ENCODE measurements at regions not wholly inside any gene's neighbourhood (a gene's known extent, or its start where the extent isn't known, plus 50 kb on each side); places are given as distances from the start of the nearest gene placed in this dataset.

DNA sequence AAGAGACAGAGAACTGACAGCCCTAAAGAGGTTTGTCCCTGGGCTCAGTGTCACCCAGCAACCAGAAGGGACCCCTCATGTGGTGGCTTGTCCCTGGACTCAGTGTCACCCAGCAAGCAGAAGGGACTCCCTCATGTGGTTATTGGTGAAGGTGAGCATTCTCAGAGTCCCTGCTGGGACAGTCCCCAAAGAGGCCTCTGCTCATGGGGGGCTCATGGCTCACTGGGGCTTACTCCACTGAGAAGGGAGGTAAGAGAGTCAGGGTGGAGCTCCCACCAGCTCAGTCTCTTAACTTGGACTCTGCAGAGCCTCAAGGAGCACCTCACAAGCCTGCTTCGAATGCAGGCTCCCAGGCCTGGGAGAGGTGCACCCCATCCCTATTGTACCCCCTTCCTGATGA lies 145.2 kb upstream of the COPS8 start:
- Histone ChIP-seq H3K4me3 (ENCODE audit: low read depth, low read length) (no peak overlapping the region), H2AK5ac (ENCODE audit: low read length) (no peak overlapping the region), H3K27me3 (ENCODE audit: insufficient read depth, low read length) (no peaks in the 10 kb centered on the region), H4K12ac (ENCODE audit: low read depth, low read length) (no peak overlapping the region), H2BK5ac (ENCODE audit: low read depth, low read length, poor library complexity) (no peak overlapping the region), H3K27ac (ENCODE audit: low read depth, low read length) (no peak overlapping the region), H2BK12ac (ENCODE audit: low read length) (no peak overlapping the region), H3K9me3 (ENCODE audit: insufficient read depth, low read depth, low read length) (no peaks in the 10 kb centered on the region), H3K18ac (ENCODE audit: low read length) (no peak overlapping the region), H2BK120ac (ENCODE audit: insufficient read depth, low read length, poor library complexity) (no peak overlapping the region), H3K9ac (ENCODE audit: low read length) (no peak overlapping the region), H3K79me2 (ENCODE audit: control insufficient read depth, insufficient read depth, low read length, poor library complexity) (no peaks in the 10 kb centered on the region), H3K4me1 (ENCODE audit: control insufficient read depth in 1 of 2, insufficient read depth in 2 of 2, low read length in 2 of 2) (peaks cover 0 to 6% of the 10 kb centered on the region in 2 experiments), H3K4me2 (ENCODE audit: low read length) (no peak overlapping the region), H3K23ac (ENCODE audit: low read length) (no peak overlapping the region), H4K8ac (ENCODE audit: low read depth, low read length) (no peak overlapping the region), H3K79me1 (ENCODE audit: low read length) (no peaks in the 10 kb centered on the region), H4K91ac (ENCODE audit: low read depth, low read length) (no peak overlapping the region), H3K36me3 (ENCODE audit: control insufficient read depth in 1 of 2, insufficient read depth in 2 of 2, low read length in 2 of 2) (no peaks in the 10 kb centered on the region), H2AFZ (ENCODE audit: insufficient read depth, low read length, poor library complexity) (no peak overlapping the region), H3K4ac (ENCODE audit: low read depth, low read length) (no peak overlapping the region), H3K14ac (ENCODE audit: low read length) (peak overlapping the region; percentile 9)
- WGBS (ENCODE audit: extremely low coverage, insufficient coverage, insufficient read length): no CpG with 5 or more reads among the region's 1 CpG
- DNase-seq: no peak

DNA sequence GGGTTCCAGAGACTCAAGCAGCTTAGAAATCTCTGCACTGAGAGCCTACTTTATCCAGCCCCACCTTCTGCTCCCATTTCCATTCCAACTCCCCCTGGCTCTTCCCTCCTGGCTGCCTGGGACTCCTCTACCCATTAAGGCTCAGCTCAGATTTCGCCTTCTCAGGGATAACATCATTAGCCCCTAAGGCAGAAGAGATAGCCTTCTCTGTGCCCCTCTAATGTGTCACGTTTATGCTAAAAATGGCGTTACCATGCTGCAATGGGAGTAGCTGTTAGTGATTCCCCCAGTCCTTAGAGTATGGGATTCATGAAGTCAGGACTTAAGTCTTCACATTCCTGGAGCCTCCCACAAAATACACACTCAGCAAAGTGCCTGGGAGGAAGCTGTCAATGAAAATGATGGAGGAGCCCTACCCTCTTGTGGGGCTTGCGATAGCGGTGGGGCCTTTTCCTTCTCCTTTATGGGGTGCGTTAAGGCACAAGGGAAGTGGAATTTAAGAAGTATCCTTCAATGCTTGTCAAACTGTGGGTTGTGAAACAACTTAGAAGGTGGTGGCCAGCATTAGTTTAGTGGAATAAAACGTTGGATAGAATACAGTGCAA lies 144.7 kb upstream of the COPS8 start:
- no peak overlapping the region for H4K12ac ChIP-seq (ENCODE audit: low read depth, low read length)
- no peak overlapping the region for H4K91ac ChIP-seq (ENCODE audit: low read depth, low read length)
- H3K14ac ChIP-seq (ENCODE audit: low read length): no peak overlapping the region
- H3K4me1 ChIP-seq (ENCODE audit: control insufficient read depth in 1 of 2, insufficient read depth in 2 of 2, low read length in 2 of 2): peaks cover 0 to 6% of the 10 kb centered on the region in 2 experiments
- H3K4me2 ChIP-seq (ENCODE audit: low read length): no peak overlapping the region
- no peak overlapping the region for H3K4ac ChIP-seq (ENCODE audit: low read depth, low read length)
- H3K79me1 ChIP-seq (ENCODE audit: low read length): no peaks in the 10 kb centered on the region
- H2BK120ac ChIP-seq (ENCODE audit: insufficient read depth, low read length, poor library complexity): no peak overlapping the region
- H3K79me2 ChIP-seq (ENCODE audit: control insufficient read depth, insufficient read depth, low read length, poor library complexity): no peaks in the 10 kb centered on the region
- H3K18ac ChIP-seq (ENCODE audit: low read length): no peak overlapping the region
- H2AK5ac ChIP-seq (ENCODE audit: low read length): no peak overlapping the region
- H2BK12ac ChIP-seq (ENCODE audit: low read length): no peak overlapping the region
- WGBS (ENCODE audit: extremely low coverage, insufficient coverage, insufficient read length): no CpG with 5 or more reads among the region's 7 CpGs
- H3K4me3 ChIP-seq (ENCODE audit: low read depth, low read length): no peak overlapping the region
- no peak for DNase-seq
- H4K8ac ChIP-seq (ENCODE audit: low read depth, low read length): no peak overlapping the region
- no peak overlapping the region for H3K9ac ChIP-seq (ENCODE audit: low read length)
- H2AFZ ChIP-seq (ENCODE audit: insufficient read depth, low read length, poor library complexity): no peak overlapping the region
- H3K27me3 ChIP-seq (ENCODE audit: insufficient read depth, low read length): no peaks in the 10 kb centered on the region
- no peaks in the 10 kb centered on the region for H3K36me3 ChIP-seq (ENCODE audit: control insufficient read depth in 1 of 2, insufficient read depth in 2 of 2, low read length in 2 of 2)
- no peaks in the 10 kb centered on the region for H3K9me3 ChIP-seq (ENCODE audit: insufficient read depth, low read depth, low read length)
- H3K27ac ChIP-seq (ENCODE audit: low read depth, low read length): no peak overlapping the region
- no peak overlapping the region for H2BK5ac ChIP-seq (ENCODE audit: low read depth, low read length, poor library complexity)
- no peak overlapping the region for H3K23ac ChIP-seq (ENCODE audit: low read length)

GRCh38 chr2:236941551-236941950 lies 144.1 kb upstream of the COPS8 start:
- Histone ChIP-seq H3K79me2 (ENCODE audit: control insufficient read depth, insufficient read depth, low read length, poor library complexity) (no peaks in the 10 kb centered on the region), H2BK12ac (ENCODE audit: low read length) (no peak overlapping the region), H3K14ac (ENCODE audit: low read length) (no peak overlapping the region), H3K4me1 (ENCODE audit: control insufficient read depth in 1 of 2, insufficient read depth in 2 of 2, low read length in 2 of 2) (peaks cover 0 to 6% of the 10 kb centered on the region in 2 experiments), H2BK120ac (ENCODE audit: insufficient read depth, low read length, poor library complexity) (no peak overlapping the region), H4K12ac (ENCODE audit: low read depth, low read length) (no peak overlapping the region), H2BK5ac (ENCODE audit: low read depth, low read length, poor library complexity) (no peak overlapping the region), H3K27me3 (ENCODE audit: insufficient read depth, low read length) (no peaks in the 10 kb centered on the region), H4K91ac (ENCODE audit: low read depth, low read length) (no peak overlapping the region), H3K36me3 (ENCODE audit: control insufficient read depth in 1 of 2, insufficient read depth in 2 of 2, low read length in 2 of 2) (no peaks in the 10 kb centered on the region), H3K23ac (ENCODE audit: low read length) (no peak overlapping the region), H3K18ac (ENCODE audit: low read length) (no peak overlapping the region), H3K9ac (ENCODE audit: low read length) (no peak overlapping the region), H3K79me1 (ENCODE audit: low read length) (no peaks in the 10 kb centered on the region), H3K9me3 (ENCODE audit: insufficient read depth, low read depth, low read length) (no peaks in the 10 kb centered on the region), H3K27ac (ENCODE audit: low read depth, low read length) (no peak overlapping the region), H3K4me3 (ENCODE audit: low read depth, low read length) (no peak overlapping the region), H4K8ac (ENCODE audit: low read depth, low read length) (no peak overlapping the region), H3K4me2 (ENCODE audit: low read length) (no peak overlapping the region), H3K4ac (ENCODE audit: low read depth, low read length) (no peak overlapping the region), H2AK5ac (ENCODE audit: low read length) (no peak overlapping the region), H2AFZ (ENCODE audit: insufficient read depth, low read length, poor library complexity) (no peak overlapping the region)
- WGBS (ENCODE audit: extremely low coverage, insufficient coverage, insufficient read length): no CpG with 5 or more reads among the region's 4 CpGs
- DNase-seq: no peak

DNA sequence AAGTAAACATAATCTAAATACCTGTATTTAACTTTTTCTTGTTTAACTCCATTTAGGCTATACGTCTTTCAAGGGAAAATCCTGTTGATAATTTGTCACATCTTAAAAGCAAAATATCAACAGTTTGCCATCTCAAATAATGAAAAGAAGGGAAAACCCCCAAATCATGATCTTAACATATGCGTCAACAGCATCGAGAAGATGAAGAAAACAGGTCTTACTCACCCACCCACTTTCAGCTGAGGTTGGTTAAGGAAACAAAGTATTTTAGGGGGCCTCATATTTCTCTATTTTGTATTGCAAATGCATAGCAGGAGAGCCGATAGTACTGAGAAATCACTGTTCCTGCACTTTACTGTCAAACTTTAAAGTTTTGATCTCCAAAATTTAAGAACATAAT lies 143.1 kb upstream of the COPS8 start:
- Histone ChIP-seq H3K23ac (ENCODE audit: low read length) (no peak overlapping the region), H3K4ac (ENCODE audit: low read depth, low read length) (no peak overlapping the region), H3K18ac (ENCODE audit: low read length) (no peak overlapping the region), H3K27ac (ENCODE audit: low read depth, low read length) (no peak overlapping the region), H3K36me3 (ENCODE audit: control insufficient read depth in 1 of 2, insufficient read depth in 2 of 2, low read length in 2 of 2) (no peaks in the 10 kb centered on the region), H3K4me2 (ENCODE audit: low read length) (no peak overlapping the region), H3K14ac (ENCODE audit: low read length) (no peak overlapping the region), H4K12ac (ENCODE audit: low read depth, low read length) (no peak overlapping the region), H3K9me3 (ENCODE audit: insufficient read depth, low read depth, low read length) (no peaks in the 10 kb centered on the region), H2AK5ac (ENCODE audit: low read length) (no peak overlapping the region), H4K91ac (ENCODE audit: low read depth, low read length) (no peak overlapping the region), H2BK12ac (ENCODE audit: low read length) (no peak overlapping the region), H3K79me2 (ENCODE audit: control insufficient read depth, insufficient read depth, low read length, poor library complexity) (no peaks in the 10 kb centered on the region), H2BK120ac (ENCODE audit: insufficient read depth, low read length, poor library complexity) (no peak overlapping the region), H3K4me1 (ENCODE audit: control insufficient read depth in 1 of 2, insufficient read depth in 2 of 2, low read length in 2 of 2) (peaks cover 0 to 6% of the 10 kb centered on the region in 2 experiments), H2AFZ (ENCODE audit: insufficient read depth, low read length, poor library complexity) (no peak overlapping the region), H2BK5ac (ENCODE audit: low read depth, low read length, poor library complexity) (no peak overlapping the region), H3K4me3 (ENCODE audit: low read depth, low read length) (no peak overlapping the region), H3K79me1 (ENCODE audit: low read length) (no peaks in the 10 kb centered on the region), H3K27me3 (ENCODE audit: insufficient read depth, low read length) (no peaks in the 10 kb centered on the region), H3K9ac (ENCODE audit: low read length) (no peak overlapping the region), H4K8ac (ENCODE audit: low read depth, low read length) (no peak overlapping the region)
- no peak for DNase-seq
- no CpG with 5 or more reads among the region's 4 CpGs for WGBS (ENCODE audit: extremely low coverage, insufficient coverage, insufficient read length)
